ENCODE measurements at regions not wholly inside any gene's neighbourhood (a gene's known extent, or its start where the extent isn't known, plus 50 kb on each side); places are given as distances from the start of the nearest gene placed in this dataset.
A peak's percentile ranks its signal among the peaks of the same experiment; 100 is the strongest.
"Not testable (repeated sequence)": the region's sequence is repeated elsewhere in the genome, so short reads cannot be mapped to it uniquely, and the experiment has no call there.

DNA sequence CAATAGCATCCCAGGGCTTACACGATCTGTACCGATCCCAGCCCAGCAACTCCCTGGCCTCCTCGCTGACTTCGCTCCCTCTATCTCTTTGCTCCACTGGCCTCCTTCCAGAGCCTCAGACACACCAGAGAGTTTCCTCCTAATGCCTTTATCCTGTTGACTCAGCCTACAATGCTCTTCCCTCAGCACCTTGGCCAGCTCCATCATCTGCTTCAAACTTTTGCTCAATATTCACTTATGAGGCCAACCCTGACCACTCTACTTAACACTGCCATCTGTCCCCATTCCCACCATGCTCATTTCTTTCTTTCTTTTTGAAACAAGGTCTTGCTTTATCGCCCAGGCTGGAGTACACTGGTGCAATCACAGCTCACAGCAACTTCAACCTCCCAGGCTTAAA, 180.9 kb downstream of the CEP170 start:
- not testable (repeated sequence) for DNase-seq

DNA sequence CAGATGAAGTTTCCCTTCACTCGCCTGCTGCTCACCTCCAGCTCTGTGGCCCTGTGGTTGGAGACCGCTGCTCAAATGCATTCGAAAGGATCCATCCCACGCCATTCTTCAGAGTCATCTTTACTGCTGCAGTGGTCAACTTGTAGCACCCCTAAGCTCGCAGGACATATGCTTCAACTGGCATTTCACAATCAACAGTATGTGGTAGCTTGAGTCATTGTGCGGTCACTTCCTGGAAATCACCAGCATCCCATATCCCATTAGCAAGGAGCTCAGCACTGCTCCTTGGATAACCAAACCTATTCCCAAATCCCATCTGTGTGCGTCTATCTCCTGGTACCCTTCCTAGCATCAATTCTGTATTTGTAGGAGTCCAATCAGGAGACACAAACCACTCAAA, 188.0 kb downstream of the CEP170 start:
- not testable (repeated sequence) for DNase-seq

DNA sequence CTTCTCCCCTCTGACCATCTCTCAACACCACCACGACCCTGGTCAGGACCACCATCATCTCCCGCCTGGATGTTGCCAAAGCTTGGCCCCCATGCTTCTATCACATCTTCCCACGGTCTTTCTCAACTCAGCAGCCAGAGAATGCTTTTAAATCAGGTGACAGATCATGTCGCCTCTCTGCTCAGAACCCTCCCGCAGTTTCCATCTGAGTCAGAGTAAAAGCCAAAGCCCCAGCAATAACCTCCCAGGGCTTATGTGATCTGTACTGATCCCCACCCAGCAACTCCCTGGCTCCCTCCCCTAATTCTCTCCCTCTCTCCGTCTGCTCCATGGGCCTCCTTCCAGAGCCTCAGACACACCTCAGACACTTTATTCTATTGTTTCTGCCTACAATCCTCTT, 193.1 kb downstream of the CEP170 start:
- DNase-seq = not testable (repeated sequence)

DNA sequence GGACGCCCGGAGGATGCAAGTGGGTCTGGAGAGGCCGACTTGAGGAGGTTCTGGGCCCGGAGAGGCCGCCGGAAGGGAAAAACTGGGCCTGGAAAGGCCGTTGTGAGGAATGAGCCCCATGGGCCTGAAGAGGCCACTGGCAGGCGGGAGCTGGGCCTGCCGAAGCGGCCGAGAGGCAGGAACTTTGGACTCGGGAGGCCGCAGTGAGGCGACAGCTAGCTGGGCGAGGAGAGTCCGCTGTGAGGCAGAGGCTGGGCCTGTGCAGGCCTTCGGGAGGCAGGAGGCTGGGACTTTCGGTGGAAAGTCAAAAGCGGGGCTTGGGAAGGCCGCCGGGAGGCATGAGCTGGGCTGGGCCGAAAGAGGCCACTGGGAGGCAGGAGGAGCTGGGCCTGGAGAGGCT, 199.6 kb downstream of the CEP170 start:
- DNase-seq = not testable (repeated sequence)

DNA sequence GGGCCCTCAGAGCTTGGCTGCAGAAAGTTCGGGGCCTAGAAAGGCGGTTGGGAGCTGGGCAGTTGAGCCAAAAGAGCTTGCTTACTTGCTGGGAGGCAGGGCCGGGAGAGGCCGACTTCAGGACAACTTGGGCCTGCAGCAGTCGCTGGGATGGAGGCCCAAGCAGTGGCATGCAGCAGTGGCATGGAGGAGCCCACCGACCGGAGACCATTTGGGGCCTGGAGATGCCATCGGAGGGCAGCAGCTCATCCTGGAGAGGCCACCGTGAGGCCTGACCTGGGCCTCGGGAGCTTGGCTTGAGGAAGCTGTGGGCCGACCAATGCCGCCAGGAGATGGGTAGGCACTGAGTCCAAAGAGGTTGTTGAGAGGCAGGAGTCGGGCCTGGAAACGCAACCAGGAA, 200.0 kb downstream of the CEP170 start:
- DNase-seq = not testable (repeated sequence)

DNA sequence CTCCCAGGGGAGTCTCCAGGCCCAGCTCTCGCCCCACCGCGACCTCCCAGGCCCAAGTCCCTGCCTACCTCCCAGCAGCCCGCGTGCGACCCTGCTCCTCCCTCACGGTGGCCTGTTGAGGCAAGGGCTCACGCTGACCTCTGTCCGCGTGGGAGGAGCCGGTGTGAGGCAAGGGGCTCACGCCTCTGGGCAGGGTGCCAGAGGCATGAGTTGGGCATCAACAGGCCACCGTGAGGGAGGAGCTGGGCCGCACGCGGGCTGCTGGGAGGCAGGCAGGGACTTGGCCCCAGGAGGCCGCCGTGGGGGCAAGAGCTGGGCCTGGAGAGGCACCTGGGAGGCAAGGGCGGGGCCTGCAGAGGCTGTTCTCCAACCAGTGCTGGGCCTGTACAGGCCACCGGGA, 200.4 kb downstream of the CEP170 start:
- not testable (repeated sequence) for DNase-seq

DNA sequence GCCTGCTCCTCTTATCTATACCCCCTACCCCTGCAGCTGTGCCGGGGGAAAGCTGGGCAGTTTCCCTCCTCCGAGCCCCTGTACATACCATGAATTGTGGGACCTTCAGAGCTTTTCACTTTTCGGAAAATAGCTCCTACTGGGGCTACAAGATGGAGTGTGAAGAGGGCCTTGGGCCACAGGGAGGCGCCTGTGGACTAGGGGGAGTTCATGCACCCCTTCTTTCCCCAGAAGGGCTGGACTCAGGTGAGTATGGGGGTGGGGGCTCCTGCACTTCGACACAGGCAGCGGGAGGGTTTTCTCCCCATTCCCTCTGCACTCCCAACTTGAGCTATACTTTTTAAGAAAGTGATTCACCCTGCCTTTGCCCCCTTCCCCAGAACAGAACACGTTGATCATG, 202.0 kb downstream of the CEP170 start:
- not testable (repeated sequence) for DNase-seq

DNA sequence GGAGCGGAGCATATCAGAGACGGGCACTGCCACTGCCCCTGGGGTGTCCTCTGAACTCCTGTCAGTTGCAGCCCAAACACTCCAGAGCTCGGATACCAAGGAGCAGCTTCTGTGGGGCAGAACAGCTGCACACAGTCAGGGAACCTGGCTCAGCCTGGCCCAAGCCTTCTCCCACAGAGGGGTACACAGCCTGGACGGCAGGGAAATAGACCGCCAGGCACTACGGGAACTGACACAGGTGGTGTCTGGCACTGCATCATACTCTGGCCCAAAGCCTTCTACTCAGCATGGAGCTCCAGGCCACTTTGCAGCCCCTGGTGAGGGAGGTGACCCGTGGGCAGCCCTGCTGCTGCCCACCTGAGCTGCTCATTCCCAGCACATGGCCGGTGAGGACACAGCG, 204.5 kb downstream of the CEP170 start:
- DNase-seq = not testable (repeated sequence)

DNA sequence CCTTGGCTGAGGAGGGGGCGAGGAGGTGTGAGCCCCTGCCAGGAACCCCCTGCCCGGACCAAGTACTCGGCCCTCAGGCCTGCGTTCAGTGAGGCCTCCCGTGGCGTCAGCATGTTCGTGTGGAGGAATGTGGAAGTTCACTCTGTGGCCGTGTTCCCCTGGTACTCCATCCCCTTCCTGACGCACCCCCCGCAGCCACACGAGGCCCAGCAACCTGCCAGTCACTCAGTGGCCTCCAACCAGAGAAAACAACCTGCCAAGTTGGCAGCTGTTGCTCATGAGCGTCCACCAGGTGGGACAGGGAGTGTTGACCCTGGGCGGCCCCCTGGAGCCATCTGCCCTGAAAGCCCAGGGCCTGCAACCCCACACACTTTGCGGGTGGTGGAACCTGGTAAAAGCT, 205.4 kb downstream of the CEP170 start:
- DNase-seq = not testable (repeated sequence)

DNA sequence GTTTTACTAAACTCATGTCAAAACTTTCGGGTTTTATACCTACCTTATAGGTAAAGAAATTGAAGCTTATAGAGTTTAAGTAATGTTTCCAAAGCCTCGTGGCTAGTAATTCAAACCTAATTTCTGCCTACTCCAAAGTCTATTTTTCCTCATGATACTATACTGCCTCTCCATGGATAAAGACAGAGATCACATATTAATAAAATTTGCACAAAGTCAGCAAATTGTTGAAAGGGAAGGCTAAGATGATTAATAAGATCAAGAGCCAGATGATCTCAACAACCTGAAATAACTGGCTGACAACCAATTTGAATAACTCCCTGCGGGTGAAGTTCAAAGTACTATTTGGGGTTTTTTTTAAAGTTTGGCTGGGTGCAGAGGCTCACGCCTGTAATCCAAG, 233.7 kb downstream of the CEP170 start:
- DNase-seq = not testable (repeated sequence)

DNA sequence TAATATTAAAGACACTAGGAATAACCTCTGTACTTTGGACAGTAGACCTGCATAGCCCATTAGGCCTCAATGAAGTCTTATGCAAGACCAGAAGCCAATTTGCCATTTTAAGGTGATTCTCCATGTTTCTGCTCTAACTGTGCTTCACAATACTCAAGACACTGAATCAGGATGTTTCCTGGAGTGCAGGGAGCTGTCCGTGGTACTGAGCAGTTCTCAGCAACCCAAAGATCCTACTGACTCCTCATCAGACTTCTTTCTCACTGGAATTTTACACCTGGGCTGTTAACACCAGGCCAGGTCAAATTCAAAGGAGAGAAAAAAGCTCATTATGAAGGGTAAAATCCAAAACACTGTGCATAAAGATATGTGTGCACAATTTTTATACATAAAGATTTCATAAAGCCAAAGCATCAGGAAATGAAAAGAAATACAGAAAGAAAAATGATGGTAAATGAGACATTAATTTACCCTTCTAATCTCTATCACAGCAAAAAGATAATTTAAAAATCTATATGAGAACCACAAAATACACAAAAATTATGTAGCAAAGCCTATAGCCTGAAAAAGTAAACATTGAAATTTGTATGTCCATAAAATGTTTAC, 235.9 kb downstream of the CEP170 start:
- DNase-seq = peak; percentile 21

DNA sequence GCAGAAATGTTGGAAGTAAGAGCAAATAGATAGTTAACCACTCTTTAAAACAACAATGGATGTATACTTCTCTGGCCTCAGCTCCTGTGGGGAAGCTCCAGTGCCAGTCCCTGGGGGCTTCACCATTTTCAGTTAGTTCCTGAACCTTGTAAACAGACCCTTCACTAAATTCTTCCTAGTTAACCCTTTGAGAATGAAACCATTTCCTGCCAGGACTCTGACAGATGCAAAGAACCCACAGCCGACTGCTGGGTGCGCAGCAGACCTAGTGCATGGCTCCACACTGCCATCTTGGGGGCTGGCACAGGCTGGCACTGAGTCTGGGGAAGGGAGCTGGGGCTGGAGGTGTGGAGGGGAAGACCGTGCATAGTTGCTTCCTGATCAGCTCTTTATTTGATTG, 244.4 kb downstream of the CEP170 start:
- not testable (repeated sequence) for DNase-seq

DNA sequence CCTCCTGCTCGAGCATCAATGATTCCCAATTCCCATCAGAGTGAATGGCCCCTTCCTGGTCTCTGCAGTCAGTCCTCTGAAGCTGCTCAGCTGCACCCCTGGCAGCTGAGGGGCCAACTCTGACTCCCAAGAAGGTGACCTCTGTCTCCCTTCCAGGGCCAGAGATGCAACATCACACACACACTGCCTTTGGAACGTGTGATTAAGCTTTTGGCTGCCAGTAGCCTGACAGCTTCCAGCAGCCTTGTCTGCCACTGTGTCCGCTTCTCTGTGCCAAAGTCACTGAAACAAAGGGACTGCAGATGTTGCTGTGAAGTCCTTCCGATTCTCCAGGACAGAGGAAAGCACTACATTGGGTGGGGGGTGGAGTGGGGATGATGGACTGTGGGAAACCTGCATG, 254.1 kb downstream of the CEP170 start:
- not testable (repeated sequence) for DNase-seq

DNA sequence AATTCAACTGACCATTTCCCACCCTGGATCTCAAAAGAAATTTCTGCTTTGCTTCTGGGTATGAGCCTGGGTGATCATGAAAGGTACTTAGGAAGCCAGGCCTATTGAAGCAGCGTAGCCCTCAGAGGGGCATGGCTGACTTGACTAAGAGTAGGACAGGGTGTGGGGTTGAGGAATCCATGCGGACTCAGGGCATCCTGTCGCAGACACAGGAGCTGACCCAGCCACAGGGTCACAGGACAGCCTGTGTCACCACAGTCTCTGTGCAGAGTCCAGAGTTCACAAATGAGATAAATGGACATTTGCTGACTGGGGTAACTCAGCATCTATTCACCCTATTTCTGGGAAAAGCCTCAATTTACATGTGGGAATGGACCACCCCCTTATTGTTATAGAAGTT, 262.3 kb downstream of the CEP170 start:
- DNase-seq = not testable (repeated sequence)

DNA sequence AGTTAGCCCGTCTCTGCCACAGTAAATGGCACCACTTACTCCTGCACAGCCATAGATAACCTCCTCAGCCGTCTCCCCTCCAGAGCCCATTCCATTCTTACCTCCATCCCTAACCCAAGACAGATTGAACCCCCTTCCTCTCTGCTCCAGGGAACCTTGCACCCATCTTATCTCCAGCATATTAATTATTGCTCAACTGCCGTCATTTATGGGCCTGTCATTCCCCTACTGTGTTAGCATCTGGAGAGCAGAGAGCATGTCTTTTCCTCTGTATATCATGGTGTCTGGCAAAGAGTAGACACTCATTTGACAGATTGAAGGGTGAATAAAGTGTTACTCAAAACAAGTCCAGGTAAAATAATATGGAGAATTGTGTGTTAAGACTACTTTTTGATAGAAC, 270.0 kb downstream of the CEP170 start:
- not testable (repeated sequence) for DNase-seq

DNA sequence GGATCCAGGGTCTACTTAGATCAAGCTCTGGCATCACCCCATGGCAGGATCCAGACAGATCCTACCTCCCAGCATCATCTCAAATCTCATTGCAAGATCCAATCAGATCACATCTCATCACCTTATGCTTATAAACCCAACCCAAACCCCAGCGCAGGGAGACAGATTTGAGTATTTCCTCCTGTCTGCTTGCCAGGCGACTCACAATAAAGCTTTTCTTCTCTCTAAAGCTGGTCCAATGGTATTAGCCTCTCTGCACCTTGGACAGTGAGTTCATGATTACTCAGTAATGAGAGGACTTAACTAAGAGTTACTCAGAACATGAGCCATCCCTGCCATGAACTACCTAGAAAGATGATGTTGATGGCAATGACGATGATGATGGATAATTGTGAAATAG, 281.7 kb downstream of the CEP170 start:
- not testable (repeated sequence) for DNase-seq

DNA sequence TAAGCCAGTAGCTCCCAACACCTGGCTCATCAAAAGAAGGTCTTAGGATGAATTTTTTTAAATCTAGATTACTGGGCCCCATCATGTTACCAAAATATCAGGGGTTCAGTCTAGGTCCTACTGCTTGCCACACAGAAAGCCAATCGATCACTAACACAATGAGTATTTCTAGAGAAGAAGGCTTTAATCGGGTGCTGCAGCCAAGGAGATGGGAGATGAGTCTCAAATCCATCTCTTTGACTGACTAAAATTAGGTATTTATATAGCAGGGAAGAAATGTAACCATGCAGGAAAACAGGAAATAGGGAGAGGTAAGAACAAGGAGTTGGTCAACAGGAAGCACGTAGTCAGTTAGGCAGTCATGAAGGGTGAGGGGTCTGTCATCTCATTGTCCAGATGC, 288.2 kb downstream of the CEP170 start:
- DNase-seq = no peak

DNA sequence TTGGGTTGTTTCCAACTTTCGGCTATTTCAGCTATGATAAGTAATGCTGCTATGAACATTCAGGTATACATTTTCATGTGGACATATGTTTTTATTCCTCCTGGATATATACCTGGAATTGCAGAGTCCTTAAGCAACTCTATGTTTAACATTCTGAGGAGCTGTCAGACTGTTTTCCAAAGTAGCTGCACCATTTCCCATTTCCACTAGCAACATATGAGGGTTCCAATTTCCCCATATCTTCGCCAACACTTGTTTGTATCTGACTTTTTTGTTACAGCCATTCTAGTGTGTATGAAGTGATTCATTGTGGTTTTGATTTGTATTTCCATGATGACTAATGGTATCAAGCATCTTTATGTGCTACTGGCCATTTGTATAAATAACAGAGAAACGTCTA, 295.7 kb downstream of the CEP170 start:
- not testable (repeated sequence) for DNase-seq

DNA sequence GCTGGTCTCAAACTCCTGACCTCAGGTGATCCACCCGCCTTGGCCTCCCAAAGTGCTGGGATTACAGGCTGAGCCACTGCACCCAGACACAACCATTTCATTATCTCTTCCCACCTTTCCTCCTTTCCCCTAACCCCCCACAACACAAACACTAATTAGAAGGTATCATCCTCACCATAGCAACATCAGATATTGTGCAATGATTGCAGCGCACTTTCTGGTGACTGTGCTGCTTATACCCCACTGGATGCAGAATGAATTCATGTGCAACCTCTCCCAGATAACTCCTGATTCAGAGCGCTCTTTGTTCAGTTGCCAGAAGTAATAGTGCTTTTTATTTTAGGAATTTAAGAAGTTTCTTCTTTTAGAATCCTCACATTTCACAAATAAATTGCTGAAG, 300.1 kb downstream of the CEP170 start:
- not testable (repeated sequence) for DNase-seq

DNA sequence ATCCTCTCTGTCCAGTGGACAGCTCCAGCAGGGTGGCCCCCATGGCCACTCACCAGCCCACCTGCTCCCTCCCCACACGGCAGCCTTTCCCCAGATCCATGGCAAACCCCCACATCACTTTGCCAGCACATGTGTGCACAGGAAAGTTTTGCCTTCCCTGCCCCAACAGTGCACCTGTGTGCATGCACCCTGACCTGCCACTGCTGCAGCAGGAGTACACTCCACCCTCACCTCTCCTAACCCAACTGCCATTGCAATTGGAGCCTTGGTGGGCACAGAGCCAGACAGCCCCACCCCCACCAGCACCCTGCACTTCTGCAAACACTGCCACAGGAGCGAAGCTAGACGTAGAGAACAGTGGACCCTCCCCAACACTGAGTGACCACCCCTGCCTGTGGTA, 308.9 kb downstream of the CEP170 start:
- no peak for DNase-seq

DNA sequence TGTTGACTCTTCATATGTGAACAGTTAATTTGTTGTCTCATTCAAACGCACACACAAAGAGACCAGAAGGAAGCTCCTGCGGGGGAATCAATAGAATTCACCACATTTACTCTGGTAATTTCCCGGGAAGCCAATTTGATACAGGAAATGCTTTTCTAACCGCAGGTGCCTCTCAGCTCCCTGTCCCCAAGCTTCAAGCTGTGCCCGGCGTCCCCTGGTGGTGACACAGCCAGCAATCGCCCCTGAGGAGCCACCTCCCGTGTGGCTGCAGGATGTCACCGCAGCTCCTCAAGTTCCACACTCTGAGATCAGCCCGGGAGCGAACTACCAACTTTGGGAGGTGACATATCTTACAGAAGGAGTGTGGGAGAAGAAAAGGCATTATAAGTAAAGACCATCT, 318.4 kb downstream of the CEP170 start:
- DNase-seq = not testable (repeated sequence)

DNA sequence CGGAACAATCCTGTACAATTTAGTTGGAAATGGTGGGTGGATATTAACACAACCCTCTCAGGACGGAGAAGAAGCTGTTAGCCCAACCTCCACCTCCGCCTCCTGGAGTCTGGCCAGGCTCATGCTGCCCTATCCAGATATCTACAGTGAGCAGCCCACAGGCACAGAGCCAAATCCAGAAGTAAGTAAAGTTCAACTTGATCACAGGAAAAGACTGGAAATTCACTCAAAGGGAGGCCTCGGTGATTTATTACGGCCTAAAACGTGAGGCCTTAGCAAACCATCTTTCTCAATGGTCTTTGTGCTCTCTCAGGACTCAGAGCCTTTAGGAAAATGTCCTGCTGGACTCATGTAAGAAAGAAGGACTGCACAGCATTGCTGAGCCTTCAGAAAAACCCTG, 330.4 kb downstream of the CEP170 start:
- not testable (repeated sequence) for DNase-seq

DNA sequence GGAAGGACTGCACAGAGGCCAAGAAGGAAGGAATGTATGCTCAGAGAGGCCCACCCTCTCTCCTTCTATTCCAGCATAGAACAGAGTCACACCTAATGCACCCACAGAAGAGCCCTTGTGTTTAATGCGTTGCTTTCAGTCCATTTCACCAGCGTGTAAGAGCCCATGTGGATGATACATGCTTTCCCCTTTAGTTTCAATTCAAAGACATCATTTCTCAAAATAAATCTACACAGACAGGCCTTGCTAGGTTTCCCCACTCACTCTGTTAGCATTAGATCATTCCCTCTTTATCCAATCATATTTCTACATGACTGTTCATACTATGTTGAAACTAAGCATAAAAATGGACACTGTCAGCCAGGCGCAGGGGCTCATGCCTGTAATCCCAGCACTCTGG, 331.5 kb downstream of the CEP170 start:
- DNase-seq = not testable (repeated sequence)

DNA sequence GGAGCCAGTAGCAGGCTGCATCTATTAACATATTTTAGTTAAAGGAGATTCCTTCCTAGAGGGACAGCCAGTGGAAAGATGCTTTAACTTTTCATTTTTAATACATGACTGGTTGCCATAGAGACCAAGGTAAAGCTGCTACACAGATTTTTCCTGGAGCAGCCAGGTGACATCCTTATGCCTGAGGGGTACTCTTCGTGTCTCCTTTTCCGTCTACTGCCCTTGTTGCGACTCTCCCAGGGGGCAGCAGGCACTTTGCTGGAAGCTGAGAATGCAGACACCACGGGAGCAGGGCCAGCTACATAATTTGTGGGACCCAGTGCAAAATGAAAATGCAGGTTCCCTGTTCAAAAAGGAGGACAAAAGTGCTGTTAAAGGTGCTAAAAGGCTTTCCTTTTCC, 340.4 kb downstream of the CEP170 start:
- DNase-seq = not testable (repeated sequence)

DNA sequence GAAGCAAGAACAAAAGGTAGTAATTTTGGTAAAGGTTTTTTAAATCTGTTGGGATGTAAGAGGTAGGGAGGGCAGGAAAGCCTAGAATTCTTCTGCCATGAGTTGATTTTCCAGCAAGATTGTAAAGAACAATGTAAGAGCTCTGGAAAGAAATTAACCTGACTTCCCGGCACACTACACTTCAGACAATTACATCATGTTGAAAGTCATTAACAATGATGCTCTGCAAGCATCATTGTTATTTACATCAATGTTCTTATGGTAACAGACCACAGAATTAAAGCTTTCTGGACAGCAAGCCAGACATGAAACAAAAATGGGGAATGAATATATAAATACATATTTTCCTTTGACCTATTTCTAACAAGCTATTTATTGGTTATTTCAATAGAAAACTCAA, 342.2 kb downstream of the CEP170 start:
- DNase-seq = not testable (repeated sequence)
